ENCODE measurements at regions not wholly inside any gene's neighbourhood (a gene's known extent, or its start where the extent isn't known, plus 50 kb on each side); places are given as distances from the start of the nearest gene placed in this dataset.
"Not testable (repeated sequence)": the region's sequence is repeated elsewhere in the genome, so short reads cannot be mapped to it uniquely, and the experiment has no call there.

DNA sequence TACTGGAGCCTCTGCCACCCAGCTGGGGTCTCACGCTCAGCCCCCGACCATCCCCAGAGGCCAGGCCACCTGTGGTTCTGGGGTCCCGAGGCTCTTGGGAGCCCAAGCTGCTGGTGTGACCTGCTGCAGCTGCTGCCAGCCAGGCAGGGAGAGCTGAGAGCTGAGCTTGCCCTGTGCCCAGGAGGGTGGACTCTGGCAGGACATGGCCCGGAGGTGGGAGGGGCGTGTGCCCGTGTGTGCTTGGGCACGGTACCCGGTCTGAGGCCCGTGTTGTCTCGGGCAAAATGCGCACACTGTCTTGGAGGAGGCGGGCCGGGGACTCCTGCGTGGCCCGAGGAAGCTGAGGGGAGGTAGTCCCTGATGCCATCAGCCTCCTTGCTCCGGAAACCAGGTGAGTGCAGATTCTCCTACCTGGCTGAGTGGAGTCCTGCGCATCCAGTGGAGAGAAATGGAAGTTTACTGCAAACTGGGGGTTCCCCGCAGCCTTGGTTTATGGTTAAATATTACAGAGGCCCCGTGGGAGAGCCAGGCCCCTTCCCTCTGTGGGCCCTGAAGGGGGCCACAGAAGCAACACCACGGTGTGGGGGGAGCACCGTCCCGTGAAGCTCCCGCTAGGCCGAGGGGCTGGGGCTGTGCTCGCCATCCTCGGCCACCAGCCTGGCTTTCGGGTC, 4380.8 kb upstream of the TPTE start:
- intact Hi-C loops (cut with micrococcal nuclease); H3K27ac Mint-ChIP-seq: not testable (repeated sequence)
- no CpG with 5 or more reads among the region's 27 CpGs for WGBS (ENCODE audit: insufficient coverage)

DNA sequence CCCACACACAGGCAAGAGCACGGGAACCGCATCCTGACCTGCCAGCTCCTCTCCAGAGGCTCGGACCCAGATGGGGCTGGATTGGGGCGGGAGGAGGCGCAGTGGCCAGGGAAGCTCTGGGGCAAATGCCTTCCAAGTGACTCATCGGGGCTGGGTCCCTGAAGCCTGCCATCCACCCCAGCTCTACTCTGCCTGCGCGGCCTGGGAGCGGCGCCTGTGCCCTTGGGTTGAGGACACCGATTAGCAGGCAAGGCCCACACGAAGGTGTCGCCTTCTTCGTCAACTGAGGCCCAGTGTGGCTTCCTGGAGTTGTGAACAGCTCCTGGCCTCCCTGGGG, 4380.3 kb upstream of the TPTE start:
- H3K9me3 ChIP-seq (replicated peaks in 1 of 2; ENCODE audit: control insufficient read depth in 1 of 2, insufficient read depth in 1 of 2, low read length in 2 of 2); DNase-seq; intact Hi-C loops (cut with micrococcal nuclease); H2AFZ ChIP-seq (ENCODE audit: insufficient read depth, low read depth, low read length, poor library complexity, severe bottlenecking); H3K27me3 ChIP-seq (ENCODE audit: control insufficient read depth in 2 of 2, insufficient read depth in 2 of 2, low read length in 2 of 2); H3K9ac ChIP-seq (ENCODE audit: insufficient read depth, low read length, poor library complexity, severe bottlenecking); H3K9me3 Mint-ChIP-seq; H3K79me2 ChIP-seq (ENCODE audit: insufficient read depth, low read length); H3K27ac Mint-ChIP-seq; H3K4me2 ChIP-seq (replicated peaks; ENCODE audit: extremely low read depth, low read length, poor library complexity, severe bottlenecking); H4K20me1 ChIP-seq (ENCODE audit: insufficient read depth, low read length); H3K4me1 Mint-ChIP-seq; H3K4me3 Mint-ChIP-seq; H3K4me1 ChIP-seq (ENCODE audit: control insufficient read depth in 1 of 2, insufficient read depth in 2 of 2, low read length in 2 of 2); H3K4me3 ChIP-seq (replicated peaks in 1 of 3; ENCODE audit: low read depth in 2 of 3, low read length in 3 of 3); H3K36me3 ChIP-seq (replicated peaks in 1 of 2; ENCODE audit: control insufficient read depth in 1 of 2, insufficient read depth in 2 of 2, low read length in 2 of 2); H3K36me3 Mint-ChIP-seq; H3K27me3 Mint-ChIP-seq (ENCODE audit: low read depth in 3 of 3); H3K27ac ChIP-seq (ENCODE audit: low read depth in 1 of 2, low read length in 2 of 2): not testable (repeated sequence)
- no CpG with 5 or more reads among the region's 14 CpGs for WGBS (ENCODE audit: insufficient coverage)

More for the DNA sequence above, 4380.8 kb upstream of the TPTE start:
- not testable (repeated sequence) for H3K4me1 ChIP-seq (ENCODE audit: control insufficient read depth in 1 of 2, insufficient read depth in 2 of 2, low read length in 2 of 2); DNase-seq; H3K4me3 ChIP-seq (replicated peaks in 1 of 3; ENCODE audit: low read depth in 2 of 3, low read length in 3 of 3); H3K27ac ChIP-seq (ENCODE audit: low read depth in 1 of 2, low read length in 2 of 2); H3K4me3 Mint-ChIP-seq; H3K9ac ChIP-seq (ENCODE audit: insufficient read depth, low read length, poor library complexity, severe bottlenecking); H3K27me3 Mint-ChIP-seq (ENCODE audit: low read depth in 3 of 3); H3K79me2 ChIP-seq (ENCODE audit: insufficient read depth, low read length); H3K36me3 Mint-ChIP-seq; H3K4me2 ChIP-seq (replicated peaks; ENCODE audit: extremely low read depth, low read length, poor library complexity, severe bottlenecking); H3K9me3 ChIP-seq (replicated peaks in 1 of 2; ENCODE audit: control insufficient read depth in 1 of 2, insufficient read depth in 1 of 2, low read length in 2 of 2); H3K9me3 Mint-ChIP-seq; H3K36me3 ChIP-seq (replicated peaks in 1 of 2; ENCODE audit: control insufficient read depth in 1 of 2, insufficient read depth in 2 of 2, low read length in 2 of 2); H3K27me3 ChIP-seq (ENCODE audit: control insufficient read depth in 2 of 2, insufficient read depth in 2 of 2, low read length in 2 of 2); H4K20me1 ChIP-seq (ENCODE audit: insufficient read depth, low read length); H2AFZ ChIP-seq (ENCODE audit: insufficient read depth, low read depth, low read length, poor library complexity, severe bottlenecking); H3K4me1 Mint-ChIP-seq

DNA sequence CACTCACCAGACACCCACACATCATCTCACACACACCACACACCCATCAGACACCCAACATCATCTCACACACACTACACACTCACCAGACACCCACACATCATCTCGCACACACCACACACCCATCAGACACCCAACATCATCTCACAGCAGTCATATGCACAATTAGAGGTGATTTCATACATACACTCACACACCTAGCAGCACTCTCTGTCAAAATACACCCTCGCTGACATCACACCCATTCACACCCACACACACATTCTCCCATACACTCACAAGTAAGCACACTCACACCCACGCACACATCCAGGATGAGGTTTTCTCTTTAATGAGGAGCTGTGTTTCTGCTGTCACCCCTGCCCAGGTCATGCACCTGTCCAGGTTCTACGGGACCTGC, 4368.2 kb upstream of the TPTE start:
- H3K9ac ChIP-seq (ENCODE audit: insufficient read depth, low read length, poor library complexity, severe bottlenecking); H4K20me1 ChIP-seq (ENCODE audit: insufficient read depth, low read length); H3K27me3 ChIP-seq (ENCODE audit: control insufficient read depth in 2 of 2, insufficient read depth in 2 of 2, low read length in 2 of 2); intact Hi-C loops (cut with micrococcal nuclease); H3K36me3 Mint-ChIP-seq; H3K27me3 Mint-ChIP-seq (ENCODE audit: low read depth in 3 of 3); H3K9me3 Mint-ChIP-seq; H3K4me1 ChIP-seq (ENCODE audit: control insufficient read depth in 1 of 2, insufficient read depth in 2 of 2, low read length in 2 of 2); H3K79me2 ChIP-seq (ENCODE audit: insufficient read depth, low read length); H3K36me3 ChIP-seq (replicated peaks in 1 of 2; ENCODE audit: control insufficient read depth in 1 of 2, insufficient read depth in 2 of 2, low read length in 2 of 2); H3K4me1 Mint-ChIP-seq; H3K4me3 Mint-ChIP-seq; DNase-seq; H3K27ac ChIP-seq (ENCODE audit: low read depth in 1 of 2, low read length in 2 of 2); H3K4me3 ChIP-seq (replicated peaks in 1 of 3; ENCODE audit: low read depth in 2 of 3, low read length in 3 of 3); H3K9me3 ChIP-seq (replicated peaks in 1 of 2; ENCODE audit: control insufficient read depth in 1 of 2, insufficient read depth in 1 of 2, low read length in 2 of 2); H3K27ac Mint-ChIP-seq; H3K4me2 ChIP-seq (replicated peaks; ENCODE audit: extremely low read depth, low read length, poor library complexity, severe bottlenecking); H2AFZ ChIP-seq (ENCODE audit: insufficient read depth, low read depth, low read length, poor library complexity, severe bottlenecking): not testable (repeated sequence)
- WGBS (ENCODE audit: insufficient coverage): no CpG with 5 or more reads among the region's 4 CpGs

DNA sequence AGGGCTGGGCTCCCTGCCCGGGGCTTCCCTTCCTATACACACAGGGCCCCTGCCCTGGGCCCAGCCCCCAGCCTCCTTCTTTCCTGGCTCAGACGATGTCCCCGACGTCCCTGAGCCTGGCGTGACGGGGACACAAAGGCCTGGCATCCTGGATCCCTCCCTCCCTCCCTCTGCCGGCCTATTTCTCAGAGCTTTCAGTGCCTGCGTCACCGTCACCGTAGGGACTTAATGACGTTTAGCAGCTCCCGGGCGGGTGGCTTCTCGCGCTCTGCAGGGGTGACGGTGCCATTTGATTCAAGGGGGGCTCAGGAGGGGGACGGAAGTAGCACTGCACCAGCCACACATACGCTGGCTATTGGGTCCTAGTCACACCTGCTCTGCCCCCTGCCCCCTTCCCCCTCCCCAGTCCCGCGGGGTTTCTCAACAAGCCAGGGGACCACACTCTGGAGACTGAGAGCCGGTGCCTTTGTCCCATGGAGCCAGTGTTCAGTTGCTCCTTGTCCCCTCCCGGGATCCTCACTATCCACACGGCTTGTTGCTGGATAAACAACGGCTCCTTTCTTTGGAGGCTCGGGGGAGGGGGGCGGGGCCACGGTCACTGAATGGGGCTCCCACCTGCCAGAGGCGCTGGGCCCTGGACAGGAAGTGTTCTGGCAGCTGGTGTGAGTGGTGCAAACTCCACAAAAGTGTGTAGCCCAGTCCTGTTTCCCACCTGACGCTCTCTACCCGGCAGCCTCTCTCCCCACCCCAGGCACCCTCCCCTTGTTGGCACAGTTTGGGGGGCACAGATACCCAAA, 4366.7 kb upstream of the TPTE start:
- not testable (repeated sequence) for H3K4me3 Mint-ChIP-seq
- no CpG with 5 or more reads among the region's 30 CpGs for WGBS (ENCODE audit: insufficient coverage)

More for the DNA sequence above, 4366.7 kb upstream of the TPTE start:
- H3K4me2 ChIP-seq (replicated peaks; ENCODE audit: extremely low read depth, low read length, poor library complexity, severe bottlenecking); DNase-seq; H3K9ac ChIP-seq (ENCODE audit: insufficient read depth, low read length, poor library complexity, severe bottlenecking); H3K4me1 ChIP-seq (ENCODE audit: control insufficient read depth in 1 of 2, insufficient read depth in 2 of 2, low read length in 2 of 2); H3K9me3 ChIP-seq (replicated peaks in 1 of 2; ENCODE audit: control insufficient read depth in 1 of 2, insufficient read depth in 1 of 2, low read length in 2 of 2); intact Hi-C loops (cut with micrococcal nuclease); H2AFZ ChIP-seq (ENCODE audit: insufficient read depth, low read depth, low read length, poor library complexity, severe bottlenecking); H3K27me3 Mint-ChIP-seq (ENCODE audit: low read depth in 3 of 3); H3K27ac ChIP-seq (ENCODE audit: low read depth in 1 of 2, low read length in 2 of 2); H3K4me1 Mint-ChIP-seq; H3K27ac Mint-ChIP-seq; H3K79me2 ChIP-seq (ENCODE audit: insufficient read depth, low read length); H3K36me3 Mint-ChIP-seq; H4K20me1 ChIP-seq (ENCODE audit: insufficient read depth, low read length); H3K36me3 ChIP-seq (replicated peaks in 1 of 2; ENCODE audit: control insufficient read depth in 1 of 2, insufficient read depth in 2 of 2, low read length in 2 of 2); H3K9me3 Mint-ChIP-seq; H3K4me3 ChIP-seq (replicated peaks in 1 of 3; ENCODE audit: low read depth in 2 of 3, low read length in 3 of 3); H3K27me3 ChIP-seq (ENCODE audit: control insufficient read depth in 2 of 2, insufficient read depth in 2 of 2, low read length in 2 of 2): not testable (repeated sequence)
